GM19023 (cell line): ENCODE measurements at regions not wholly inside any gene's neighbourhood (a gene's known extent, or its start where the extent isn't known, plus 50 kb on each side); places are given as distances from the start of the nearest gene placed in this dataset.
"Not testable (repeated sequence)": the region's sequence is repeated elsewhere in the genome, so short reads cannot be mapped to it uniquely, and the experiment has no call there.

Source experiments
- ATAC-seq: cut with Tn5 transposase; IDR thresholded peaks from one replicate; pipeline ENCODE4 v1.9.1; 2021; ENCODE audit warnings: mild to moderate bottlenecking, moderate library complexity; ENCODE audit not compliant: unreplicated experiment

GRCh38 chr18:41073372-41073954, 881.6 kb upstream of the PIK3C3 start:
- no peak for ATAC-seq

- no peak for ATAC-seq
These were observed 882.1 kb upstream of the PIK3C3 start for GRCh38 chr18:41072946-41073345.

- ATAC-seq, result no peak
These were observed 883.2 kb upstream of the PIK3C3 start for GRCh38 chr18:41071826-41072225.

- ATAC-seq, result no peak
These were observed 885.9 kb upstream of the PIK3C3 start for GRCh38 chr18:41069167-41069566.

GRCh38 chr18:41064916-41065315, 890.1 kb upstream of the PIK3C3 start:
- no peak for ATAC-seq

GRCh38 chr18:41060967-41061366, 894.1 kb upstream of the PIK3C3 start:
- no peak for ATAC-seq

GRCh38 chr18:41059126-41059415, 896.0 kb upstream of the PIK3C3 start:
- no peak for ATAC-seq

- ATAC-seq, result no peak
These were observed 896.5 kb upstream of the PIK3C3 start for GRCh38 chr18:41058351-41059125.

GRCh38 chr18:41052625-41053024, 902.4 kb upstream of the PIK3C3 start:
- no peak for ATAC-seq

GRCh38 chr18:41046250-41046649, 908.8 kb upstream of the PIK3C3 start:
- not testable (repeated sequence) for ATAC-seq

- no peak for ATAC-seq
These were observed 911.2 kb upstream of the PIK3C3 start for GRCh38 chr18:41043876-41044275.

- no peak for ATAC-seq
These were observed 912.2 kb upstream of the PIK3C3 start for GRCh38 chr18:41042866-41043265.

GRCh38 chr18:41038071-41038470, 917.0 kb upstream of the PIK3C3 start:
- ATAC-seq, result no peak

GRCh38 chr18:41036346-41036745, 918.7 kb upstream of the PIK3C3 start:
- no peak for ATAC-seq

- no peak for ATAC-seq
These were observed 920.6 kb upstream of the PIK3C3 start for GRCh38 chr18:41034413-41034812.

GRCh38 chr18:41025666-41026065, 929.4 kb upstream of the PIK3C3 start:
- no peak for ATAC-seq

- ATAC-seq, result no peak
These were observed 930.2 kb upstream of the PIK3C3 start for GRCh38 chr18:41024792-41025191.

GRCh38 chr18:41022484-41022883, 932.5 kb upstream of the PIK3C3 start:
- no peak for ATAC-seq

GRCh38 chr18:41021089-41021488, 933.9 kb upstream of the PIK3C3 start:
- ATAC-seq, result no peak

- no peak for ATAC-seq
These were observed 942.8 kb upstream of the PIK3C3 start for GRCh38 chr18:41012194-41012593.

- ATAC-seq, result no peak
These were observed 945.1 kb upstream of the PIK3C3 start for GRCh38 chr18:41009926-41010325.

GRCh38 chr18:41004324-41004723, 950.7 kb upstream of the PIK3C3 start:
- ATAC-seq, result no peak

- no peak for ATAC-seq
These were observed 959.5 kb upstream of the PIK3C3 start for GRCh38 chr18:40995529-40995928.
